ENCODE measurements at regions not wholly inside any gene's neighbourhood (a gene's known extent, or its start where the extent isn't known, plus 50 kb on each side); places are given as distances from the start of the nearest gene placed in this dataset.

DNA sequence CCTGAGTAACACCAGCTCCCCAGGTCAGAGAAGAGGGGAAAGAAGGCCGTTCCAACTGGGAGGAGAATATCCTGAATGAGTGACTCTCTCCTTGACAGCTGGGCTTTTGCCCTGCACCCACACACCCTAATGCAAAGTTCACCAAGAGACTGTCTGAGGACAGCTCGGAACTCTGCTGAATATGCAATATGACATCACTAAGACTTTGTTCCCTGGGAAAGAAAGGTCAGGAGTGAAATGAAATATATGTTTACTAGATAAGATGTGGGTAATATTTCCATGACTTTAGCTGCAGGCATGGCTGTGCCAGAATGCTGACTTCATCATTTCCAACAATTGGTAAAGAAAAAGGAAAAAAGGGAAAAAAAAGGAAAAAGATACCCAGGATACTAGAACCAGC lies 488.2 kb upstream of the RAB6C start:
- no peaks in the 10 kb centered on the region for H3F3A ChIP-seq (ENCODE audit: insufficient read depth, low read depth)
- no peaks in the 10 kb centered on the region for H3K36me3 ChIP-seq (ENCODE audit: low read depth)
- H3K4me2 ChIP-seq = no peak overlapping the region
- no peaks in the 10 kb centered on the region for H3K9me3 ChIP-seq (ENCODE audit: insufficient read depth, low read depth)
- intact Hi-C loops (cut with micrococcal nuclease; ENCODE audit: unreplicated experiment) = no loop called here
- no peaks in the 10 kb centered on the region for H4K20me1 ChIP-seq (ENCODE audit: insufficient read depth)
- no peak overlapping the region for H3K4me3 ChIP-seq
- BruUV-seq (replicated peaks) = no TSS peak
- peaks cover 38% of the 10 kb centered on the region for H3K27me3 ChIP-seq (ENCODE audit: insufficient read depth, low read depth)
- H3K79me2 ChIP-seq (ENCODE audit: low read depth) = no peaks in the 10 kb centered on the region
- no peak for DNase-seq
- H3K9me2 ChIP-seq (ENCODE audit: insufficient read depth) = no peaks in the 10 kb centered on the region
- POLR2A ChIA-PET (ENCODE audit: unreplicated experiment) = no interaction called here
- no peak overlapping the region for H3K27ac ChIP-seq
- H2AFZ ChIP-seq = no peak overlapping the region
- TF ChIP-seq EZH2 (IDR thresholded peaks at IDR 0.05; ENCODE audit: low read depth) = no peak
- TF ChIP-seq, protein P1, sequence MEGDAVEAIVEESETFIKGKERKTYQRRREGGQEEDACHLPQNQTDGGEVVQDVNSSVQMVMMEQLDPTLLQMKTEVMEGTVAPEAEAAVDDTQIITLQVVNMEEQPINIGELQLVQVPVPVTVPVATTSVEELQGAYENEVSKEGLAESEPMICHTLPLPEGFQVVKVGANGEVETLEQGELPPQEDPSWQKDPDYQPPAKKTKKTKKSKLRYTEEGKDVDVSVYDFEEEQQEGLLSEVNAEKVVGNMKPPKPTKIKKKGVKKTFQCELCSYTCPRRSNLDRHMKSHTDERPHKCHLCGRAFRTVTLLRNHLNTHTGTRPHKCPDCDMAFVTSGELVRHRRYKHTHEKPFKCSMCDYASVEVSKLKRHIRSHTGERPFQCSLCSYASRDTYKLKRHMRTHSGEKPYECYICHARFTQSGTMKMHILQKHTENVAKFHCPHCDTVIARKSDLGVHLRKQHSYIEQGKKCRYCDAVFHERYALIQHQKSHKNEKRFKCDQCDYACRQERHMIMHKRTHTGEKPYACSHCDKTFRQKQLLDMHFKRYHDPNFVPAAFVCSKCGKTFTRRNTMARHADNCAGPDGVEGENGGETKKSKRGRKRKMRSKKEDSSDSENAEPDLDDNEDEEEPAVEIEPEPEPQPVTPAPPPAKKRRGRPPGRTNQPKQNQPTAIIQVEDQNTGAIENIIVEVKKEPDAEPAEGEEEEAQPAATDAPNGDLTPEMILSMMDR (conservative IDR thresholded peaks at IDR 0.05) = no peak
- CTCF ChIA-PET = no interaction called here
- no peaks in the 10 kb centered on the region for H3K4me1 ChIP-seq (replicated peaks; ENCODE audit: insufficient read depth)

DNA sequence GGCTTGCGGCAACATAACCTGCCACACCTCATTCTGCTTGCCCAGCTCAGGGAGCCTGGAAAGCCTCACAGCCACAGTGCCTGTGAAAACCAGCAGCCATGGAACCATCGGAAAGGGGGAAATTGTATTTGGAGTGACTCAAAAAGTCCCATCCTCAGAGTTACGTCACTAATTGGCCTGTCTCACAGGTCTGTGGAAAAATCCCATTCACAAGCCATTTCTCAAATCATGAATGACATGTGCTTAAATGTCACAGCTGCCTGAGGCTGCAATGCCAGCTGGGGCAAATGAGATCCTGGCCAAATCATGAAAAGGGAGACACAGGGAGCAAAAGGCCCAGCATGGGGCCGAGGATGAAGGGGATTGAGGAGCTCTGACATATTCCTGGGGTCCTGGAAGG lies 486.9 kb upstream of the RAB6C start:
- Histone ChIP-seq H3K4me3 (no peak overlapping the region), H3K4me1 (replicated peaks; ENCODE audit: insufficient read depth) (no peaks in the 10 kb centered on the region), H3K27ac (no peak overlapping the region), H2AFZ (no peak overlapping the region), H3K9me2 (ENCODE audit: insufficient read depth) (no peaks in the 10 kb centered on the region), H3K4me2 (no peak overlapping the region), H4K20me1 (ENCODE audit: insufficient read depth) (no peaks in the 10 kb centered on the region), H3K27me3 (ENCODE audit: insufficient read depth, low read depth) (peaks cover 38% of the 10 kb centered on the region), H3K79me2 (ENCODE audit: low read depth) (no peaks in the 10 kb centered on the region), H3F3A (ENCODE audit: insufficient read depth, low read depth) (no peaks in the 10 kb centered on the region), H3K36me3 (ENCODE audit: low read depth) (no peaks in the 10 kb centered on the region), H3K9me3 (ENCODE audit: insufficient read depth, low read depth) (no peaks in the 10 kb centered on the region)
- DNase-seq = no peak
- ChIA-PET POLR2A (ENCODE audit: unreplicated experiment) (no interaction called here), CTCF (no interaction called here)
- TF ChIP-seq EZH2 (IDR thresholded peaks at IDR 0.05; ENCODE audit: low read depth) = no peak
- TF ChIP-seq, protein P1 (conservative IDR thresholded peaks at IDR 0.05) = no peak
- intact Hi-C loops (cut with micrococcal nuclease; ENCODE audit: unreplicated experiment) = no loop called here
- no TSS peak for BruUV-seq (replicated peaks)

DNA sequence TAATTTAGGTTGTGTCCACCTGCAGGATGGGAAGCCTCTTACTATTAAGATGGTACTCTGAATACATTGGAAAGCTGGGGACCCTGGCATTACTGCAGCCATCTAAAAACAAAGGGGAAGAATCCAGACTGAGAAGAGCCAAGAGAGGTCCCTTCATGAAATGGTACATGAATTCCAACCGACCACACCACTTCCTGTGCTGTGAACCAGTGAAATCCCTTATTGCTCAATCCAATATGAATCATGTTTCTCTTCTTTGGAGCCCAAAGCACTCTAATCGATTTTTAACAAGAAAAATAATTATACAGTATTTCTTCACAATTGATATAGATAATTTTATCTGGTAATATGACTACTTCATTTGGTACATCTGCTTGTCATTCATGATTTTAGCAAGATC lies 479.7 kb upstream of the RAB6C start:
- Histone ChIP-seq H3K79me2 (ENCODE audit: low read depth) (no peaks in the 10 kb centered on the region), H3K9me2 (ENCODE audit: insufficient read depth) (no peaks in the 10 kb centered on the region), H3K4me1 (replicated peaks; ENCODE audit: insufficient read depth) (no peaks in the 10 kb centered on the region), H3K4me3 (no peak overlapping the region), H3F3A (ENCODE audit: insufficient read depth, low read depth) (no peaks in the 10 kb centered on the region), H3K27me3 (ENCODE audit: insufficient read depth, low read depth) (no peaks in the 10 kb centered on the region), H3K36me3 (ENCODE audit: low read depth) (no peaks in the 10 kb centered on the region), H3K4me2 (no peak overlapping the region), H2AFZ (no peak overlapping the region), H3K27ac (no peak overlapping the region), H4K20me1 (ENCODE audit: insufficient read depth) (no peaks in the 10 kb centered on the region), H3K9me3 (ENCODE audit: insufficient read depth, low read depth) (no peaks in the 10 kb centered on the region)
- no peak for DNase-seq
- ChIA-PET POLR2A (ENCODE audit: unreplicated experiment) (no interaction called here), CTCF (no interaction called here)
- intact Hi-C loops (cut with micrococcal nuclease; ENCODE audit: unreplicated experiment) = no loop called here
- TF ChIP-seq EZH2 (IDR thresholded peaks at IDR 0.05; ENCODE audit: low read depth) = no peak
- TF ChIP-seq, protein P1 (conservative IDR thresholded peaks at IDR 0.05) = no peak
- no TSS peak for BruUV-seq (replicated peaks)
